ENCODE measurements at regions not wholly inside any gene's neighbourhood (a gene's known extent, or its start where the extent isn't known, plus 50 kb on each side); places are given as distances from the start of the nearest gene placed in this dataset.

- peaks cover 0 to 2% of the 10 kb centered on the region in 2 experiments; a peak in 2 of 4 replicates for H3K4me1 ChIP-seq (ENCODE audit: control insufficient read depth in 1 of 2, insufficient read depth in 2 of 2, low read depth in 1 of 2, low read length in 1 of 2)
- no peaks in the 10 kb centered on the region for H3F3A ChIP-seq (replicated peaks; ENCODE audit: insufficient read depth)
- H3K9ac ChIP-seq: no peak overlapping the region
- ChIA-PET CTCF (interaction anchor here (0.7 kb wide), 1 partner anchor 10 kb away, joined by 3 read pairs; no protein-coding TSS in a partner anchor), POLR2A (no interaction called here)
- no peak overlapping the region for H3K4me2 ChIP-seq
- TF ChIP-seq FOSL2 (IDR thresholded peaks at IDR 0.05; ENCODE audit: borderline replicate concordance, low read depth): no peak
- TF ChIP-seq TAF1 (IDR thresholded peaks at IDR 0.05; ENCODE audit: borderline replicate concordance, low read depth, low read length): no peak
- no peak for TF ChIP-seq RXRA (IDR thresholded peaks at IDR 0.05; ENCODE audit: borderline replicate concordance, low read depth)
- TF ChIP-seq FOXM1 (IDR thresholded peaks at IDR 0.05; ENCODE audit: low read depth): no peak
- no peak for TF ChIP-seq SMC3 (IDR thresholded peaks at IDR 0.05; ENCODE audit: low read depth, low read length)
- no peak for TF ChIP-seq RCOR1 (IDR thresholded peaks at IDR 0.05; ENCODE audit: low read length)
- TF ChIP-seq CTCF (IDR thresholded peaks at IDR 0.05): no peak
- no peak overlapping the region for H3K27ac ChIP-seq (ENCODE audit: low read depth in 2 of 2, low read length in 1 of 2)
- no peaks in the 10 kb centered on the region for H3K9me3 ChIP-seq
- no peaks in the 10 kb centered on the region for H3K79me2 ChIP-seq (ENCODE audit: insufficient read depth)
- no peak for DNase-seq
- no peaks in the 10 kb centered on the region for H4K20me1 ChIP-seq (ENCODE audit: insufficient read depth)
- 67% methylated on average over 6 of the region's 6 CpGs for WGBS (ENCODE audit: low lambda C conversion rate)
- H3K36me3 ChIP-seq (replicated peaks in 1 of 2; ENCODE audit: control insufficient read depth in 1 of 2, insufficient read depth in 2 of 2, low read length in 1 of 2): no peaks in the 10 kb centered on the region
- no peaks in the 10 kb centered on the region; the same call in 1 of the 2 replicates for H3K27me3 ChIP-seq (ENCODE audit: insufficient read depth)
- H3K9me2 ChIP-seq: no peaks in the 10 kb centered on the region
- H3K4me3 ChIP-seq (ENCODE audit: low read depth in 2 of 2, low read length in 1 of 2): no peak overlapping the region
- no peak overlapping the region for H2AFZ ChIP-seq (ENCODE audit: low read depth)
Measured at GRCh38 chr6:3653528-3654070, 97.9 kb downstream of the PXDC1 start.

GRCh38 chr6:3651698-3652229 is 99.7 kb downstream of the PXDC1 start:
- H3K4me3 ChIP-seq (ENCODE audit: low read depth in 2 of 2, low read length in 1 of 2): no peak overlapping the region
- no peaks in the 10 kb centered on the region for H4K20me1 ChIP-seq (ENCODE audit: insufficient read depth)
- DNase-seq: no peak
- no peaks in the 10 kb centered on the region; the same call in 1 of the 2 replicates for H3K27me3 ChIP-seq (ENCODE audit: insufficient read depth)
- ChIA-PET CTCF (no interaction called here), POLR2A (no interaction called here)
- H3K27ac ChIP-seq (ENCODE audit: low read depth in 2 of 2, low read length in 1 of 2): no peak overlapping the region
- no peaks in the 10 kb centered on the region; the same call in 1 of the 2 replicates for H3K9me2 ChIP-seq
- H3K36me3 ChIP-seq (replicated peaks in 1 of 2; ENCODE audit: control insufficient read depth in 1 of 2, insufficient read depth in 2 of 2, low read length in 1 of 2): no peaks in the 10 kb centered on the region
- no peaks in the 10 kb centered on the region for H3K9me3 ChIP-seq
- H3K9ac ChIP-seq: no peak overlapping the region
- no peak for TF ChIP-seq FOXM1 (IDR thresholded peaks at IDR 0.05; ENCODE audit: low read depth)
- no peak for TF ChIP-seq RCOR1 (IDR thresholded peaks at IDR 0.05; ENCODE audit: low read length)
- no peak for TF ChIP-seq IRF3 (IDR thresholded peaks at IDR 0.05; ENCODE audit: low read depth, low read length)
- no peak for TF ChIP-seq RAD21 (IDR thresholded peaks at IDR 0.05; ENCODE audit: low read length)
- no peak for TF ChIP-seq TAF1 (IDR thresholded peaks at IDR 0.05; ENCODE audit: borderline replicate concordance, low read depth, low read length)
- TF ChIP-seq FOXJ3 (CRISPR knock-in tag; IDR thresholded peaks at IDR 0.05): no peak
- no peak for TF ChIP-seq SMC3 (IDR thresholded peaks at IDR 0.05; ENCODE audit: low read depth, low read length)
- TF ChIP-seq ZBTB33 (IDR thresholded peaks at IDR 0.05; ENCODE audit: borderline replicate concordance, low read depth): no peak
- TF ChIP-seq SIN3A (IDR thresholded peaks at IDR 0.05; ENCODE audit: borderline replicate concordance, low read depth, low read length): no peak
- no peak for TF ChIP-seq FOSL2 (IDR thresholded peaks at IDR 0.05; ENCODE audit: borderline replicate concordance, low read depth)
- TF ChIP-seq NRF1 (IDR thresholded peaks at IDR 0.05; ENCODE audit: low read depth, low read length): no peak
- no peak for TF ChIP-seq PBX3 (IDR thresholded peaks at IDR 0.05)
- H3K79me2 ChIP-seq (ENCODE audit: insufficient read depth): no peaks in the 10 kb centered on the region
- H3K4me2 ChIP-seq: no peak overlapping the region
- peaks cover 0 to 2% of the 10 kb centered on the region in 2 experiments; a peak in 2 of 4 replicates for H3K4me1 ChIP-seq (ENCODE audit: control insufficient read depth in 1 of 2, insufficient read depth in 2 of 2, low read depth in 1 of 2, low read length in 1 of 2)
- H3F3A ChIP-seq (replicated peaks; ENCODE audit: insufficient read depth): no peaks in the 10 kb centered on the region
- 43% methylated on average over 11 of the region's 12 CpGs for WGBS (ENCODE audit: low lambda C conversion rate)
- no peak overlapping the region for H2AFZ ChIP-seq (ENCODE audit: low read depth)

Data from SK-N-SH (cell line).